OCI-LY7 (cell line): ENCODE measurements at regions not wholly inside any gene's neighbourhood (a gene's known extent, or its start where the extent isn't known, plus 50 kb on each side); places are given as distances from the start of the nearest gene placed in this dataset.

Experiments
- BruUV-seq: library from RNA; stranded (reverse); fragments of 400-500 nt; replicated peaks from 2 replicates; lab custom pipeline; 2021; lab: Mats Ljungman, UMichigan
- CTCF ChIA-PET: fragments of 300-600 bp; sonication (Branson Sonifier 250); formaldehyde crosslinking; loops from one replicate; lab custom pipeline; 2022; ENCODE audit warnings: antibody characterized with exemption; ENCODE audit not compliant: unreplicated experiment; lab: Charles Lee
- POLR2A ChIA-PET: fragments of 300-600 bp; sonication (Branson Sonifier 250); formaldehyde crosslinking; loops from one replicate; lab custom pipeline; 2022; ENCODE audit warnings: antibody characterized with exemption; lab: Charles Lee
- DNase-seq: peaks from one replicate; pipeline ENCODE4 v3.0.0-alpha.2; 2015; ENCODE audit warnings: low spot score
- H2AFZ ChIP-seq: fragments of 200-600 bp; sonication (generic), shearing (Covaris generic); 2 replicates; pipeline ENCODE4 v1.6.1; 2014; ENCODE audit warnings: mild to moderate bottlenecking, antibody characterized with exemption, low read length, moderate library complexity
- H3K27ac ChIP-seq: fragments of 200-600 bp; sonication (generic); 2 replicates; pipeline ENCODE4 v1.5.1; 2014; ENCODE audit warnings: mixed run types, low read depth, mild to moderate bottlenecking, moderate library complexity, low read length, inconsistent platforms; ENCODE audit not compliant: poor library complexity, severe bottlenecking
- H3K36me3 ChIP-seq: fragments of 200-600 bp; sonication (generic); 2 replicates; pipeline ENCODE4 v1.6.1; 2014; ENCODE audit warnings: mild to moderate bottlenecking, antibody characterized with exemption, low read length, moderate library complexity, mixed read lengths; ENCODE audit not compliant: insufficient read depth
- H3K4me1 ChIP-seq: fragments of 200-600 bp; sonication (generic); 2 replicates; pipeline ENCODE4 v1.5.1; 2014; ENCODE audit warnings: mild to moderate bottlenecking, low read length; ENCODE audit not compliant: insufficient read depth, poor library complexity, severe bottlenecking
- H3K4me2 ChIP-seq: fragments of 200-600 bp; sonication (generic); 2 replicates; pipeline ENCODE4 v1.6.1; 2014; ENCODE audit warnings: mild to moderate bottlenecking, low read length
- H3K4me3 ChIP-seq: fragments of 200-600 bp; sonication (generic); 2 replicates; pipeline ENCODE4 v1.5.1; 2014; ENCODE audit warnings: mild to moderate bottlenecking, low read depth, low read length; ENCODE audit not compliant: poor library complexity, severe bottlenecking
- H3K79me2 ChIP-seq: fragments of 200-600 bp; sonication (generic); 2 replicates; pipeline ENCODE4 v1.6.1; 2016; ENCODE audit warnings: low read depth, mild to moderate bottlenecking, low read length, moderate library complexity, mixed read lengths; ENCODE audit not compliant: insufficient read depth
- H3K9me2 ChIP-seq: fragments of 200-600 bp; sonication (generic); 2 replicates; pipeline ENCODE4 v1.6.1; 2016; ENCODE audit warnings: mild to moderate bottlenecking, low read length, mixed read lengths; ENCODE audit not compliant: insufficient read depth
- H3K9me3 ChIP-seq: fragments of 200-600 bp; sonication (generic); 2 replicates; pipeline ENCODE4 v1.6.1; 2014; ENCODE audit warnings: mild to moderate bottlenecking, mixed run types, low read length, mixed read lengths
- H4K20me1 ChIP-seq: fragments of 200-600 bp; sonication (generic); 2 replicates; pipeline ENCODE4 v1.6.1; 2014; ENCODE audit warnings: mild to moderate bottlenecking, antibody characterized with exemption, low read length, moderate library complexity, mixed read lengths; ENCODE audit not compliant: insufficient read depth
- EZH2phosphoT487 ChIP-seq: fragments of 200-600 bp; sonication (generic); IDR thresholded peaks from 2 replicates; pipeline ENCODE4 v1.6.1; 2018; ENCODE audit warnings: low read depth, borderline replicate concordance, mild to moderate bottlenecking, mixed run types, antibody characterized with exemption, low read length, moderate library complexity, mixed read lengths
- intact Hi-C: fragments of 100-400 bp; cut with micrococcal nuclease; formaldehyde crosslinking; loops from one replicate; pipeline ENCODE4 v1.10.0; 2022; ENCODE audit not compliant: unreplicated experiment
- TF ChIP-seq, protein P1 (sequence below): fragments of 200-600 bp; sonication (generic); conservative IDR thresholded peaks from 2 replicates; pipeline ENCODE4 v1.5.1; 2014; ENCODE audit warnings: mild to moderate bottlenecking, antibody characterized with exemption, low read length, moderate library complexity, mixed read lengths

- Histone ChIP-seq H3K79me2 (no peaks in the 10 kb centered on the region), H3K36me3 (no peaks in the 10 kb centered on the region), H3K27ac (no peak overlapping the region), H3K4me1 (peaks cover 3% of the 10 kb centered on the region), H3K9me2 (no peaks in the 10 kb centered on the region), H3K4me2 (no peak overlapping the region), H2AFZ (no peak overlapping the region), H3K9me3 (no peaks in the 10 kb centered on the region), H3K4me3 (no peak overlapping the region), H4K20me1 (no peaks in the 10 kb centered on the region)
- ChIA-PET POLR2A (no interaction called here), CTCF (no interaction called here)
- no TSS peak for BruUV-seq
- DNase-seq, result no peak
- TF ChIP-seq, protein P1, sequence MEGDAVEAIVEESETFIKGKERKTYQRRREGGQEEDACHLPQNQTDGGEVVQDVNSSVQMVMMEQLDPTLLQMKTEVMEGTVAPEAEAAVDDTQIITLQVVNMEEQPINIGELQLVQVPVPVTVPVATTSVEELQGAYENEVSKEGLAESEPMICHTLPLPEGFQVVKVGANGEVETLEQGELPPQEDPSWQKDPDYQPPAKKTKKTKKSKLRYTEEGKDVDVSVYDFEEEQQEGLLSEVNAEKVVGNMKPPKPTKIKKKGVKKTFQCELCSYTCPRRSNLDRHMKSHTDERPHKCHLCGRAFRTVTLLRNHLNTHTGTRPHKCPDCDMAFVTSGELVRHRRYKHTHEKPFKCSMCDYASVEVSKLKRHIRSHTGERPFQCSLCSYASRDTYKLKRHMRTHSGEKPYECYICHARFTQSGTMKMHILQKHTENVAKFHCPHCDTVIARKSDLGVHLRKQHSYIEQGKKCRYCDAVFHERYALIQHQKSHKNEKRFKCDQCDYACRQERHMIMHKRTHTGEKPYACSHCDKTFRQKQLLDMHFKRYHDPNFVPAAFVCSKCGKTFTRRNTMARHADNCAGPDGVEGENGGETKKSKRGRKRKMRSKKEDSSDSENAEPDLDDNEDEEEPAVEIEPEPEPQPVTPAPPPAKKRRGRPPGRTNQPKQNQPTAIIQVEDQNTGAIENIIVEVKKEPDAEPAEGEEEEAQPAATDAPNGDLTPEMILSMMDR, result no peak
- TF ChIP-seq EZH2phosphoT487, result no peak
- intact Hi-C loops, result no loop called here
Observed at GRCh38 chr2:17276220-17276619, 242.0 kb downstream of the RAD51AP2 start.

DNA sequence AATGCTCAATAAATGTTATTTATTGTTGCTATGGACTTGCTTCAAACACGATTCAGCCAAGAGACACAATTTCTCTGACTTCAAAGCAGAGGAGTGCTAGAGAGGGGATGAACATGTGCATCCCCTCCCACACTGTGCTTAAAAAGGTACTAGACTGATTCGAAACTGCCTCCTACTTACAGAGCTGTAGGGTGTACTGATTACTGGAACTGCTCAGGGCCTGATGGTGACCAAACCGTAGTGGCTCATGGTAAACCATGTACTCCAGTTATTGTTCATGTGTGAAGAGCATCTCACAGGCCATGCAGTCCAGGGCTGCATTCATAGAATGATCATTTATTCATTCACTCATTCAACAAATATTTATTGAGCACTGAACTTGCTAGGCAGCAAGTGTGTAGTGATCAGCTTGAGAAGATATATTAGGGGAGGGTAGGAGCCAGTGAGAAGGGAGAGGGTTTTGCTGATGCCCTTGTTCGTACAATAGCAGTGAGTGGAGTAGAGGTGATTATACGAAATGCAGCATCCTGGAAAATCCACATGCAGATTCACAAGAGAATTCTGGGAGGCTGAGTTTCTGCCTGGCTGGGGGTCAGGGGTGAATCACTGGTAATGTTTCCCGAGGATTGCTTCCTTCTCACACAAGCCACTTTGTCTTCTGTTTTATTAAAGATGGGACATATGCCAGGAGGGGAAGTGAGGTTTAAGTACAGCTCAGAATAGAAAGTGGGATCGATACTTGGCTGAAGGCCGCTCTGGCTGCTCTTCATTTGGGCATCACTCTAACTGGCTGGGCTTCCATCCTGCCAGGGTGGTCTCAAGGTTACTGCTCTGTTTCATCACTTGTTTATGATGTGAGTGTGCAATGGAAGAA is 245.4 kb downstream of the RAD51AP2 start:
- CTCF ChIA-PET, result no interaction called here
- Histone ChIP-seq H4K20me1 (no peaks in the 10 kb centered on the region), H3K9me3 (no peaks in the 10 kb centered on the region), H3K4me3 (no peak overlapping the region), H3K4me1 (peaks cover 12% of the 10 kb centered on the region), H3K79me2 (no peaks in the 10 kb centered on the region), H3K9me2 (no peaks in the 10 kb centered on the region), H2AFZ (no peak overlapping the region), H3K27ac (no peak overlapping the region), H3K36me3 (no peaks in the 10 kb centered on the region), H3K4me2 (no peak overlapping the region)
- no peak for DNase-seq
- POLR2A ChIA-PET, result interaction anchor here (0.6 kb wide), 1 partner anchor 344 kb away, joined by 3 read pairs; no protein-coding TSS in a partner anchor
- BruUV-seq, result no TSS peak
- intact Hi-C loops, result no loop called here
- no peak for TF ChIP-seq EZH2phosphoT487
- TF ChIP-seq, protein P1, result no peak

- no peaks in the 10 kb centered on the region for H3K79me2 ChIP-seq
- no peak overlapping the region for H3K4me3 ChIP-seq
- CTCF ChIA-PET, result no interaction called here
- no peaks in the 10 kb centered on the region for H4K20me1 ChIP-seq
- no peak overlapping the region for H3K4me2 ChIP-seq
- no TSS peak for BruUV-seq
- no peaks in the 10 kb centered on the region for H3K9me3 ChIP-seq
- TF ChIP-seq, protein P1, result no peak
- no peak for TF ChIP-seq EZH2phosphoT487
- POLR2A ChIA-PET, result interaction anchor here (0.6 kb wide), 1 partner anchor 345 kb away, joined by 3 read pairs; no protein-coding TSS in a partner anchor
- no peak for DNase-seq
- peaks cover 12% of the 10 kb centered on the region for H3K4me1 ChIP-seq
- no peaks in the 10 kb centered on the region for H3K9me2 ChIP-seq
- no peak overlapping the region for H3K27ac ChIP-seq
- no peaks in the 10 kb centered on the region for H3K36me3 ChIP-seq
- no peak overlapping the region for H2AFZ ChIP-seq
- intact Hi-C loops, result no loop called here
Observed at GRCh38 chr2:17272170-17272569, 246.1 kb downstream of the RAD51AP2 start.
